ENCODE measurements at regions not wholly inside any gene's neighbourhood (a gene's known extent, or its start where the extent isn't known, plus 50 kb on each side); places are given as distances from the start of the nearest gene placed in this dataset.

DNA sequence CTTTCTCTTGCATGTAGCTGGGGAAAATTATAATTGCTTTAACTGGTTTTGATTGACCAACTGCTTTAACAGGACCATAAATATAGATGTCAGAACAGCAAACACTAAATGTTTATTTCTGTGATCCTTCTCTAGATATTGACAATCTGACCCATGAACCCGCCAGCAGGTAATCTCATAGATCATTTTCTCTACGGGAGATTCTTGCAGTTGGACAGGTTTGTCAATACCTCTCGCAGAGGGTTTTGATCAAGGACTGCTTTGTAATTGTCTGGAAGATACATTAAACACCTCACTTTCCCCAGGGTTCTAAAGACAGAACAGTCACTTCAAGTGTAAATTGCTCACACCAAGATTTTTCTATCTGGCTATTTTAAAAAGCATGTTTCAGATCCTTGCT is 235.8 kb upstream of the RHOBTB1 start:
- TF ChIP-seq, protein P1, sequence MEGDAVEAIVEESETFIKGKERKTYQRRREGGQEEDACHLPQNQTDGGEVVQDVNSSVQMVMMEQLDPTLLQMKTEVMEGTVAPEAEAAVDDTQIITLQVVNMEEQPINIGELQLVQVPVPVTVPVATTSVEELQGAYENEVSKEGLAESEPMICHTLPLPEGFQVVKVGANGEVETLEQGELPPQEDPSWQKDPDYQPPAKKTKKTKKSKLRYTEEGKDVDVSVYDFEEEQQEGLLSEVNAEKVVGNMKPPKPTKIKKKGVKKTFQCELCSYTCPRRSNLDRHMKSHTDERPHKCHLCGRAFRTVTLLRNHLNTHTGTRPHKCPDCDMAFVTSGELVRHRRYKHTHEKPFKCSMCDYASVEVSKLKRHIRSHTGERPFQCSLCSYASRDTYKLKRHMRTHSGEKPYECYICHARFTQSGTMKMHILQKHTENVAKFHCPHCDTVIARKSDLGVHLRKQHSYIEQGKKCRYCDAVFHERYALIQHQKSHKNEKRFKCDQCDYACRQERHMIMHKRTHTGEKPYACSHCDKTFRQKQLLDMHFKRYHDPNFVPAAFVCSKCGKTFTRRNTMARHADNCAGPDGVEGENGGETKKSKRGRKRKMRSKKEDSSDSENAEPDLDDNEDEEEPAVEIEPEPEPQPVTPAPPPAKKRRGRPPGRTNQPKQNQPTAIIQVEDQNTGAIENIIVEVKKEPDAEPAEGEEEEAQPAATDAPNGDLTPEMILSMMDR (conservative IDR thresholded peaks at IDR 0.05 in 1 of 2, IDR thresholded peaks at IDR 0.05 in 1 of 2; ENCODE audit: low read depth in 1 of 2, low read length in 2 of 2): no peak
- TF ChIP-seq EZH2 (IDR thresholded peaks at IDR 0.05; ENCODE audit: low read length, missing control alignments): no peak

Data from fibroblast of lung (primary cell).